ENCODE measurements at regions not wholly inside any gene's neighbourhood (a gene's known extent, or its start where the extent isn't known, plus 50 kb on each side); places are given as distances from the start of the nearest gene placed in this dataset.
"Not testable (repeated sequence)": the region's sequence is repeated elsewhere in the genome, so short reads cannot be mapped to it uniquely, and the experiment has no call there.

- no peak for DNase-seq (ENCODE audit: low read depth)
These were observed 254.0 kb downstream of the CD83 start for GRCh38 chr6:14371530-14371929.

- no peak for DNase-seq (ENCODE audit: low read depth)
These were observed 255.3 kb downstream of the CD83 start for GRCh38 chr6:14372734-14373489.

GRCh38 chr6:14373648-14374437 is 256.3 kb downstream of the CD83 start:
- no peak for DNase-seq (ENCODE audit: low read depth)

- DNase-seq (ENCODE audit: low read depth), result no peak
These were observed 258.4 kb downstream of the CD83 start for GRCh38 chr6:14375930-14376329.

GRCh38 chr6:14379568-14379967 is 262.0 kb downstream of the CD83 start:
- no peak for DNase-seq (ENCODE audit: low read depth)

GRCh38 chr6:14380086-14380820 is 262.7 kb downstream of the CD83 start:
- no peak for DNase-seq (ENCODE audit: low read depth)

DNA sequence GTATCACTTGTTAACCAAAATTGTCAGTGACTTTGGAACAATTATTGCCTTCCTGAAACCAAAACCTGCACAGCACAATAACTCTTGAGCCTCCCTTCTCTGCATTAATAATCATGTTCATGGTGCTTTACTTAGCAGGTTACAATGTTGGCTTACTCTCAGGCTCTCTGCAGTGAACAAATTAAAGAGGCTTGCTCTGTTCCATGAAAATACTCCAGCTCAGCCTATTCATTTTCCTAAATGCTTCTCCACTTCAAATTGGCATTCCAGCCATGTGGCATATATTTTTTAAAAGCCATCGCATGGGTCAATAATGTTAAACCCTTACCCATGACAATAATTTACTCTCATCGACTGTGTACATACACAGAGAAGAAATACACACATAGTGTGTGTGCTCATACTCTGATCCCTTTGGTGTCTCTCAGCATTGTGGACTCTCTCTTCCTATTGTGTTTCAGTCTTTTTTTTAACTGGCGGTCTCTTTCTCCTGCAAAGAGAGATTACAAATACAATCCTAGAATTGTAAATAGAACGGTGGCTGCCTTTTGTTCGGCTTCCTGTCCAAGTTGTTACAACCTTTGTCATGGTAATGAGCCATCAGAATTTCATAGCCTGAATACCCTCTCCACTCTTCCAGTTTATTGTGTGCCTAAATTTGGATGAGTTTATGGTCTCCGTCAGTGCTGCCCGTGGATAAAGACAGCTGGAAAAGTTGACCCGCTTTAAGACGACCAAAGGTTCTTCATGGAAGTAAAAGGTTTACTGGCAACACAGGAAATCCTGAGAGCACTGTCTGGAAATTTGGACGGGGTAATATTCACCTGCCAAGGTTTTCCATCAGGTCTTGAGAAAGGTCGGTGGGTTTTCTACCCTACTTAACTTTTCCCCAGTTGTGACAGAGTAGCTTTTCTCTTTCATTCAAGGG is 263.6 kb downstream of the CD83 start:
- no peak for DNase-seq (ENCODE audit: low read depth)

- DNase-seq (ENCODE audit: low read depth), result no peak
These were observed 264.5 kb downstream of the CD83 start for GRCh38 chr6:14381829-14382677.

- no peak for DNase-seq (ENCODE audit: low read depth)
These were observed 265.2 kb downstream of the CD83 start for GRCh38 chr6:14382678-14383236.

DNA sequence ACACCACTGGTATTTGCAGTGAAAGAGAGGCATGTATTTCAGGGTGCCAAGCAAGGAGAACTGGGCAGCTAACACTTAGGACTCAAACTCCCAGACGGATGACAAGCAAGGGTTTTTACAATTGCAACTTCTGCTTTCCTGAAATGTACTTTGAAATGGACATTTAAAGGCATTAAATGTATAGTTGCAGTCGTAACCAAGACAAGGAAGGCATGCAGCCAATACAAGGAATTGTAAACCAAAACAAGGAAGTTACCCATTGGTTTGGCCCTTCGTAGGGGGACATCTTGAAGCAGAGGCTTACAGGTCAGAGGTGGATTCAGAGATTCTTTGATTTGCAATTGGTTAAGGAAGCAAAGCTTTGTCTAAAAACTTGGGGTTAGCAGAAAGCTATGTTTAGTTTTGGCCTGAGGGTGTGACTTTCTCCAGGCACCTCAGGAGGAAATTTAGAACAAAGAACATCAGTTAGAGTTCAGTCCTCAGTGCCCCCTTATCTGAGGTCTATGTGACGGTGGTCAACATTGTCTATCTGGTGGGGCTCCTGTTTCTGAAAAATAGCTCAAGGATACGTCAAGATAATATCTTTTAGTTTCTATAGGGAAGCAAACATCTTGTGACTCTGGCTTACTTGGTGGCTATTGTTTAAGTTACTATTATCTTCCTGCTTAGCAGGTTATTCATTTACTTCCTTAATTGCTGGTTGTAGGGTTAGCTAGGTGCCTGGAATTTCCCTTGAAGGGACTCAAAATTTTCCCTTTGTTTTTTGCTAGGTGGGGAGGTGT is 266.0 kb downstream of the CD83 start:
- DNase-seq (ENCODE audit: low read depth), result no peak

GRCh38 chr6:14384175-14384949 is 266.8 kb downstream of the CD83 start:
- no peak for DNase-seq (ENCODE audit: low read depth)

DNA sequence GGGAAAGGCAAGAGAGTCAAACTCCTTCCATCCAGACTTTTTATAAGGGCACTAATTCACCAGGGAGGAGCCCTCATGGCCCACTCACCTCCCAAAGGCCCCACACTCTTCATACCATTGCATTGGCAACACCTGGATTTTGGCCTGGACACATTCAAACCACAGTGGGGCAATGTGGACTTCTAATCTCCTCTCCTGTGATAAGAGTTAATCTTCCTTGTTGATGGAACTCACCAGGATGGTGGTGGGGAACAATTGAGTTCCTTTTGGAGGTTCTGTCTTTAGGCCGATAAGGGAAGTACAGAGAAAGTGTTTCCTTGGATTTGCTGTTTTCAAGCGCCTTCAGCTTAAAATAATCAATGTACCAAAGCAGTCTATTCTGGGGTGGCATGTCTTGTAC is 268.7 kb downstream of the CD83 start:
- DNase-seq (ENCODE audit: low read depth), result no peak

GRCh38 chr6:14386668-14387067 is 269.1 kb downstream of the CD83 start:
- DNase-seq (ENCODE audit: low read depth), result no peak

DNA sequence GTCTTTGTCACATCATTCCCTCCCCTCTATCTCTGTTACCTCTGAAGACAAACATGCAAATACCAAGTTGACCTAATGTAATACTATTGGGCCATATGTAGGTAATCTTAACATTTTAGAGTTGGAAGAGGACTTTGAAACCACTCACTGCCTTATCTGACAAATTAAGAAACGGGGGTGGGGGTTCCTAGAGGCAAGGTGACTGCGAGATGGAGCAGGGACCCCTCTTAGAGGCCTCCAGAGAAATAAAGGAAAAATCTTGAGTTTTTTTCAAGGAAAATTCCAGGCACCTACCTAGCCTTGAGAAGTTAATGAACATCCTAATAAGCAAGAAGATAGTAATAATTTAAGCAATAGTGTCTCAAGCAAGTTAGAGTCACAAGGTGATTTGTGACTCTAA is 270.8 kb downstream of the CD83 start:
- DNase-seq (ENCODE audit: low read depth), result no peak

GRCh38 chr6:14389776-14390175 is 272.2 kb downstream of the CD83 start:
- not testable (repeated sequence) for DNase-seq (ENCODE audit: low read depth)

- no peak for DNase-seq (ENCODE audit: low read depth)
These were observed 273.2 kb downstream of the CD83 start for GRCh38 chr6:14390805-14391204.

GRCh38 chr6:14393910-14394309 is 276.3 kb downstream of the CD83 start:
- no peak for DNase-seq (ENCODE audit: low read depth)

- DNase-seq (ENCODE audit: low read depth), result no peak
These were observed 278.8 kb downstream of the CD83 start for GRCh38 chr6:14396392-14396791.

All from stimulated activated CD8-positive, alpha-beta memory T cell treated with anti-CD3 and anti-CD28 coated beads, Interleukin-7, amount 100 ng/mL, for 24 hours (primary cell).